ENCODE measurements at regions not wholly inside any gene's neighbourhood (a gene's known extent, or its start where the extent isn't known, plus 50 kb on each side); places are given as distances from the start of the nearest gene placed in this dataset.

- Histone ChIP-seq H3K79me2 (ENCODE audit: insufficient read depth, low read length) (no peaks in the 10 kb centered on the region), H2AFZ (ENCODE audit: low read length) (no peak overlapping the region), H3K4me2 (ENCODE audit: low read length) (no peak overlapping the region), H3K36me3 (ENCODE audit: insufficient read depth, low read length) (no peaks in the 10 kb centered on the region), H3K27ac (ENCODE audit: low read depth, low read length, poor library complexity, severe bottlenecking) (no peak overlapping the region), H3K4me3 (ENCODE audit: low read depth, low read length, poor library complexity, severe bottlenecking) (no peak overlapping the region), H4K20me1 (ENCODE audit: insufficient read depth, low read length) (no peaks in the 10 kb centered on the region), H3K4me1 (ENCODE audit: insufficient read depth, low read length, severe bottlenecking) (no peaks in the 10 kb centered on the region), H3K9ac (ENCODE audit: low read length) (no peak overlapping the region), H3F3A (ENCODE audit: insufficient read depth, low read length) (no peaks in the 10 kb centered on the region), H3K9me3 (ENCODE audit: low read length) (no peaks in the 10 kb centered on the region), H3K27me3 (ENCODE audit: insufficient read depth, low read length) (peaks cover 5% of the 10 kb centered on the region; the same call in 1 of the 2 replicates), H3K9me2 (ENCODE audit: low read depth, low read length) (no peaks in the 10 kb centered on the region)
- TF ChIP-seq EZH2 (IDR thresholded peaks at IDR 0.05; ENCODE audit: borderline replicate concordance, low read length) (no peak), CTCF (IDR thresholded peaks at IDR 0.05; ENCODE audit: low read length) (peak; percentile 82)
These were observed 157.1 kb downstream of the ARRDC3 start for GRCh38 chr5:91225848-91226686.

GRCh38 chr5:91224969-91225368 lies 158.1 kb downstream of the ARRDC3 start:
- Histone ChIP-seq H3K27ac (ENCODE audit: low read depth, low read length, poor library complexity, severe bottlenecking) (no peak overlapping the region), H3F3A (ENCODE audit: insufficient read depth, low read length) (no peaks in the 10 kb centered on the region), H3K79me2 (ENCODE audit: insufficient read depth, low read length) (no peaks in the 10 kb centered on the region), H3K9me2 (ENCODE audit: low read depth, low read length) (no peaks in the 10 kb centered on the region), H3K4me2 (ENCODE audit: low read length) (no peak overlapping the region), H2AFZ (ENCODE audit: low read length) (no peak overlapping the region), H3K9ac (ENCODE audit: low read length) (no peak overlapping the region), H3K4me3 (ENCODE audit: low read depth, low read length, poor library complexity, severe bottlenecking) (no peak overlapping the region), H3K4me1 (ENCODE audit: insufficient read depth, low read length, severe bottlenecking) (no peaks in the 10 kb centered on the region), H3K27me3 (ENCODE audit: insufficient read depth, low read length) (peaks cover 5% of the 10 kb centered on the region; the same call in 1 of the 2 replicates), H3K9me3 (ENCODE audit: low read length) (no peaks in the 10 kb centered on the region), H3K36me3 (ENCODE audit: insufficient read depth, low read length) (no peaks in the 10 kb centered on the region), H4K20me1 (ENCODE audit: insufficient read depth, low read length) (no peaks in the 10 kb centered on the region)
- TF ChIP-seq CTCF (IDR thresholded peaks at IDR 0.05; ENCODE audit: low read length) (no peak), EZH2 (IDR thresholded peaks at IDR 0.05; ENCODE audit: borderline replicate concordance, low read length) (no peak)

- Histone ChIP-seq H3K9me2 (ENCODE audit: low read depth, low read length) (no peaks in the 10 kb centered on the region), H3K4me1 (ENCODE audit: insufficient read depth, low read length, severe bottlenecking) (no peaks in the 10 kb centered on the region), H4K20me1 (ENCODE audit: insufficient read depth, low read length) (no peaks in the 10 kb centered on the region), H3K27me3 (ENCODE audit: insufficient read depth, low read length) (peaks cover 5% of the 10 kb centered on the region; the same call in 1 of the 2 replicates), H3K4me3 (ENCODE audit: low read depth, low read length, poor library complexity, severe bottlenecking) (no peak overlapping the region), H3K79me2 (ENCODE audit: insufficient read depth, low read length) (no peaks in the 10 kb centered on the region), H3K36me3 (ENCODE audit: insufficient read depth, low read length) (no peaks in the 10 kb centered on the region), H3F3A (ENCODE audit: insufficient read depth, low read length) (no peaks in the 10 kb centered on the region), H3K9me3 (ENCODE audit: low read length) (no peaks in the 10 kb centered on the region), H3K4me2 (ENCODE audit: low read length) (no peak overlapping the region), H2AFZ (ENCODE audit: low read length) (no peak overlapping the region), H3K9ac (ENCODE audit: low read length) (no peak overlapping the region), H3K27ac (ENCODE audit: low read depth, low read length, poor library complexity, severe bottlenecking) (no peak overlapping the region)
- TF ChIP-seq EZH2 (IDR thresholded peaks at IDR 0.05; ENCODE audit: borderline replicate concordance, low read length) (no peak), CTCF (IDR thresholded peaks at IDR 0.05; ENCODE audit: low read length) (no peak)
These were observed 158.7 kb downstream of the ARRDC3 start for GRCh38 chr5:91224456-91224855.

Data from OCI-LY1 (cell line).